Suprapubic skin (tissue), 4 donors: ENCODE measurements at regions not wholly inside any gene's neighbourhood (a gene's known extent, or its start where the extent isn't known, plus 50 kb on each side); places are given as distances from the start of the nearest gene placed in this dataset.

ENCODE experiments used
- EP300 ChIP-seq: sonication (generic); formaldehyde crosslinking; IDR thresholded peaks from one replicate; pipeline ENCODE4 v1.6.1; 2017; ENCODE audit warnings: antibody characterized with exemption
- POLR2AphosphoS5 ChIP-seq, 3 donors: sonication (generic); formaldehyde crosslinking; IDR thresholded peaks; one replicate each; pipeline ENCODE4 v1.6.1; 2017; ENCODE audit warnings: antibody characterized with exemption in 3 of 3
- TF ChIP-seq, protein P1 (sequence below), 2 donors: fragments of 200-600 bp in 1 of 2; fragments of 450-650 bp in 1 of 2; sonication (generic) in 1 of 2; IDR thresholded peaks; one replicate each; pipeline ENCODE4 v1.5.1; 2016 to 2019; ENCODE audit warnings: antibody characterized with exemption in 2 of 2, mild to moderate bottlenecking in 1 of 2, moderate library complexity in 1 of 2

DNA sequence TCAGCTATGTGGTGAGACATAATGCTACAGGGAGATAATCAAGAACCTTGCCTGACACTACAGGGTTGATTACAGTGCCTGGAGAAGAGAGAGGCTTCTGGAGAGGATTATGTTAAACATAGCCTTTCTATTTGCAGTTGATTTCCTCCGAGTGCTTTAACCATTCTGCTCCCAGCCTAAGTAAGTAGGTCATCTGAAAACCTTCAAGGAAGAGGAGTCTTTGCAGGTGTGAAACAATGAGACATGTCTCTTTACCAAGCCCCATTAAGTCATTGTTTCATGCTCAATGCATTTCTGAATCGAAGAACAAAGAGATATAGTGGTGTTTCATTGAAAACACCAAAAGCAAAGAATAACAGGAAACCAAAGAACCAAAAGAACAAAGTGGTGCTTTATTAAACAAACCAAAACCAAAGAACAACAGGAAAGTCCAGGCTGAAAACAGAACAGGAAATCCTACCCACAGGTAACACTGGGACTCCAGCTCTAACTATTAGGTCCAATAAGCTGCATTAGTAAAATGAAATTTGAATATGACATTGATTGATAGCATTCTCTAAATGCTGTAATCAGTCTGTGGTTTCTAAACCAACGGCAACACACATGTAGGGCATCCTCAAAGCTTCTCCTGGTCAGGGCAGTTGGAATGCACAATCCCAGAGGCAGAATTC lies 113.3 kb upstream of the SPATA31D4 start:
- TF ChIP-seq POLR2AphosphoS5 (IDR thresholded peaks at IDR 0.05): no peak
- no peak for TF ChIP-seq EP300
- TF ChIP-seq, protein P1, sequence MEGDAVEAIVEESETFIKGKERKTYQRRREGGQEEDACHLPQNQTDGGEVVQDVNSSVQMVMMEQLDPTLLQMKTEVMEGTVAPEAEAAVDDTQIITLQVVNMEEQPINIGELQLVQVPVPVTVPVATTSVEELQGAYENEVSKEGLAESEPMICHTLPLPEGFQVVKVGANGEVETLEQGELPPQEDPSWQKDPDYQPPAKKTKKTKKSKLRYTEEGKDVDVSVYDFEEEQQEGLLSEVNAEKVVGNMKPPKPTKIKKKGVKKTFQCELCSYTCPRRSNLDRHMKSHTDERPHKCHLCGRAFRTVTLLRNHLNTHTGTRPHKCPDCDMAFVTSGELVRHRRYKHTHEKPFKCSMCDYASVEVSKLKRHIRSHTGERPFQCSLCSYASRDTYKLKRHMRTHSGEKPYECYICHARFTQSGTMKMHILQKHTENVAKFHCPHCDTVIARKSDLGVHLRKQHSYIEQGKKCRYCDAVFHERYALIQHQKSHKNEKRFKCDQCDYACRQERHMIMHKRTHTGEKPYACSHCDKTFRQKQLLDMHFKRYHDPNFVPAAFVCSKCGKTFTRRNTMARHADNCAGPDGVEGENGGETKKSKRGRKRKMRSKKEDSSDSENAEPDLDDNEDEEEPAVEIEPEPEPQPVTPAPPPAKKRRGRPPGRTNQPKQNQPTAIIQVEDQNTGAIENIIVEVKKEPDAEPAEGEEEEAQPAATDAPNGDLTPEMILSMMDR (IDR thresholded peaks at IDR 0.05): no peak
